ENCODE measurements at regions not wholly inside any gene's neighbourhood (a gene's known extent, or its start where the extent isn't known, plus 50 kb on each side); places are given as distances from the start of the nearest gene placed in this dataset.

DNA sequence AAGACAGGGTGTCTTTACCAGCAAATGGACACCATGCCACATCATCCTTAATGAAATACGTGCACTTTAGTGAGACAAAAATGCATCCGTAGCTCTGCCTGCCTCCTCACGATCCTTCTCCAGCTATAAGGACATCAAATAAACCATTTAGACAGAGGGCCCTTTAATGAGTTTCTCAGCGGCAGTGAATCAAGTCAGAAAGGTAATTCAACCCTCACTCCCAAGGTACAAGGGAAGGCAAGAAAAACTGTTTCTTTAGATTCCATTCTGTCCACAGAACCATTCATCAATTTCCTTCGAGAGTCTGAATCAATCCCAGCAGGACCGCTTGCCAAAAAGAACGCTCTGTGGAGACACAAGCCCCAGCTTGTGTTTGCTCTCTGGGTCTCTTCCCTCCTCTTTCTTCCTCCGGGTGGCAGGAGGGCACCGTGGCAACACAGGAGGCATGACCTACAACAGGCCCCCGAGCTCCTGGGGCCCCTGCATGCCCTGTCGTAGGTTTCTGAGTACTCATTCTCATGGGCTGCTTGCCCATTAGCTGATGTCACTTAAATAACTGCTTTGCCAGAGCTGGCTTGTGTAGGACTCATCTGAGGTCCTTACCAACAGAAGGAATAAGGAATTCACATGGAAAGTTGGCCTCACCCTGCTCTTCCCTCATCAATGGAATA lies 297.8 kb upstream of the PRKCQ start:
- TF ChIP-seq PLRG1 (conservative IDR thresholded peaks at IDR 0.05): no peak
- TF ChIP-seq, protein P1, sequence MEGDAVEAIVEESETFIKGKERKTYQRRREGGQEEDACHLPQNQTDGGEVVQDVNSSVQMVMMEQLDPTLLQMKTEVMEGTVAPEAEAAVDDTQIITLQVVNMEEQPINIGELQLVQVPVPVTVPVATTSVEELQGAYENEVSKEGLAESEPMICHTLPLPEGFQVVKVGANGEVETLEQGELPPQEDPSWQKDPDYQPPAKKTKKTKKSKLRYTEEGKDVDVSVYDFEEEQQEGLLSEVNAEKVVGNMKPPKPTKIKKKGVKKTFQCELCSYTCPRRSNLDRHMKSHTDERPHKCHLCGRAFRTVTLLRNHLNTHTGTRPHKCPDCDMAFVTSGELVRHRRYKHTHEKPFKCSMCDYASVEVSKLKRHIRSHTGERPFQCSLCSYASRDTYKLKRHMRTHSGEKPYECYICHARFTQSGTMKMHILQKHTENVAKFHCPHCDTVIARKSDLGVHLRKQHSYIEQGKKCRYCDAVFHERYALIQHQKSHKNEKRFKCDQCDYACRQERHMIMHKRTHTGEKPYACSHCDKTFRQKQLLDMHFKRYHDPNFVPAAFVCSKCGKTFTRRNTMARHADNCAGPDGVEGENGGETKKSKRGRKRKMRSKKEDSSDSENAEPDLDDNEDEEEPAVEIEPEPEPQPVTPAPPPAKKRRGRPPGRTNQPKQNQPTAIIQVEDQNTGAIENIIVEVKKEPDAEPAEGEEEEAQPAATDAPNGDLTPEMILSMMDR (CRISPR knock-in tag; IDR thresholded peaks at IDR 0.05): no peak
- TF ChIP-seq, protein P2, sequence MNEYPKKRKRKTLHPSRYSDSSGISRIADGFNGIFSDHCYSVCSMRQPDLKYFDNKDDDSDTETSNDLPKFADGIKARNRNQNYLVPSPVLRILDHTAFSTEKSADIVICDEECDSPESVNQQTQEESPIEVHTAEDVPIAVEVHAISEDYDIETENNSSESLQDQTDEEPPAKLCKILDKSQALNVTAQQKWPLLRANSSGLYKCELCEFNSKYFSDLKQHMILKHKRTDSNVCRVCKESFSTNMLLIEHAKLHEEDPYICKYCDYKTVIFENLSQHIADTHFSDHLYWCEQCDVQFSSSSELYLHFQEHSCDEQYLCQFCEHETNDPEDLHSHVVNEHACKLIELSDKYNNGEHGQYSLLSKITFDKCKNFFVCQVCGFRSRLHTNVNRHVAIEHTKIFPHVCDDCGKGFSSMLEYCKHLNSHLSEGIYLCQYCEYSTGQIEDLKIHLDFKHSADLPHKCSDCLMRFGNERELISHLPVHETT (CRISPR knock-in tag; conservative IDR thresholded peaks at IDR 0.05): no peak
- TF ChIP-seq, protein P3, sequence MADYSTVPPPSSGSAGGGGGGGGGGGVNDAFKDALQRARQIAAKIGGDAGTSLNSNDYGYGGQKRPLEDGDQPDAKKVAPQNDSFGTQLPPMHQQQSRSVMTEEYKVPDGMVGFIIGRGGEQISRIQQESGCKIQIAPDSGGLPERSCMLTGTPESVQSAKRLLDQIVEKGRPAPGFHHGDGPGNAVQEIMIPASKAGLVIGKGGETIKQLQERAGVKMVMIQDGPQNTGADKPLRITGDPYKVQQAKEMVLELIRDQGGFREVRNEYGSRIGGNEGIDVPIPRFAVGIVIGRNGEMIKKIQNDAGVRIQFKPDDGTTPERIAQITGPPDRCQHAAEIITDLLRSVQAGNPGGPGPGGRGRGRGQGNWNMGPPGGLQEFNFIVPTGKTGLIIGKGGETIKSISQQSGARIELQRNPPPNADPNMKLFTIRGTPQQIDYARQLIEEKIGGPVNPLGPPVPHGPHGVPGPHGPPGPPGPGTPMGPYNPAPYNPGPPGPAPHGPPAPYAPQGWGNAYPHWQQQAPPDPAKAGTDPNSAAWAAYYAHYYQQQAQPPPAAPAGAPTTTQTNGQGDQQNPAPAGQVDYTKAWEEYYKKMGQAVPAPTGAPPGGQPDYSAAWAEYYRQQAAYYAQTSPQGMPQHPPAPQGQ (CRISPR knock-in tag; IDR thresholded peaks at IDR 0.05; ENCODE audit: borderline replicate concordance): no peak
